ENCODE measurements at regions not wholly inside any gene's neighbourhood (a gene's known extent, or its start where the extent isn't known, plus 50 kb on each side); places are given as distances from the start of the nearest gene placed in this dataset.

- TF ChIP-seq CTCF (IDR thresholded peaks at IDR 0.05) (no peak), POLR2A (IDR thresholded peaks at IDR 0.05) (no peak)
Observed at GRCh38 chr2:34719206-34719605, 1120.1 kb upstream of the FAM98A start.

Measured in right lobe of liver (tissue), 4 donors.